T47D (cell line): ENCODE measurements at regions not wholly inside any gene's neighbourhood (a gene's known extent, or its start where the extent isn't known, plus 50 kb on each side); places are given as distances from the start of the nearest gene placed in this dataset.
"Not testable (repeated sequence)": the region's sequence is repeated elsewhere in the genome, so short reads cannot be mapped to it uniquely, and the experiment has no call there.

Experiments
- DNase-seq, 2 experiments: peaks; one replicate each; pipeline versions ENCODE4 v3.0.0 to v3.0.0-alpha.2; 2011 to 2012; ENCODE audit warnings: low read depth in 1 of 2, low spot score in 1 of 2
- JUND ChIP-seq: IDR thresholded peaks from 2 replicates; pipeline ENCODE4 v1.6.1; 2012; ENCODE audit warnings: low read depth
- in situ Hi-C: cut with HindIII; loops from 2 replicates; pipeline ENCODE4 v1.10.0; 2016; ENCODE audit warnings: low sequenced_read_pairs, low pct_unique_long_range_greater_than_20kb

DNA sequence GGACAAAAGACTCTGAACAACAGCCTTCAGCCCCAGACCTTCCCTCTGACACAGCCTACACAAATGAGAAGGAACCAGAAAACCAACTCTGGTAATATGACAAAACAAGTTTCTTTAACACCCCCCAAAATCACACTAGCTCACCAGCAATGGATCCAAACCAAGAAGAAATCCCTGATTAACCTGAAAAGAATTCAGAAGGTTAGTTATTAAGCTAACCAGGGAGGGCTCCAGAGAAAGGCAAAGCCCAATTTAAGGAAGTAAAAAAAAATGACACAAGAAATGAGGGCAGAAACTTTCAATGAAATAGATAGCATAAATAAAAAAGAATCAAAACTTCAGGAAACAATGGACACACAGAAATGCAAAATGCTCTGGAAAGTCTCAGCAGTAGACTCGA lies 224.0 kb downstream of the TRIML1 start:
- in situ Hi-C loops, result no loop called here
- DNase-seq, result no peak
- no peak for TF ChIP-seq JUND

DNA sequence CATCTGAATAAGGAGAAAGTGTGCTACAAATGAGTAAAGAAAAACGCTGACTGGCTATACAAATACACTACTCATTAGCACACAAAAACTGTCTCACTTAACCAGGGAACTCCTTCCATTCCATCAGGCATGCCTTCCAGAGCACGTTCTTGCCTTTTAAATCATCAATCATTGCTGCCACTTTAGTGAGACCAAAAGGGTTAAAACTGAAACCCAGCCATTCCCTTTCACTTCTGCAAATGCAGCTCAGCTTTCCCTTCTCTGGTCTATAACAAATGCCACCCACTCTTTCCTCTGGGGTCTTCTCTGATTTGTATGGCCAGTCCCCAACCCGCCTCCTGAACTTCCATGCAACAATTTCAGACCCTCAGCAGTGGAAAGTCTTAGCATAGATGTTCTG lies 231.5 kb downstream of the TRIML1 start:
- in situ Hi-C loops, result no loop called here
- no peak for TF ChIP-seq JUND
- no peak for DNase-seq

DNA sequence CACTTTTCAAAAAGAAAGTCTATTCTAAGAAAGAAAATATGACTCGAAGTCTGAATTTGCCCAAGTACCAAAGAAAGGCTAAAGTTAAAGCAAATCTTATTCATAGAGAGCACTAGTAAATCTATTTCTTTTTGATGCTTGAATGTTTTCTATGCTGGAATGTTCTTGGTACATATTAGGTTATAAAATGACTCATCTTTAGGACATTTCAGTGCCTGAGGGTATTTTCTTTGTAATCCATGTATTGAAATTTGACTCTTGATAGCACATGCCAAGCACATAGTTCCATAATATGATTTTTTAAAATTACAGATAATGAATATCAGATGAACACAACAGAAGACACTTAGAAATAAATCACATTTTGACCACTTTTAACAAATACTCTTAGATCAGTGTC lies 232.8 kb downstream of the TRIML1 start:
- DNase-seq, result peak in 1 of 2 experiments; percentile 31
- no peak for TF ChIP-seq JUND
- in situ Hi-C loops, result no loop called here

DNA sequence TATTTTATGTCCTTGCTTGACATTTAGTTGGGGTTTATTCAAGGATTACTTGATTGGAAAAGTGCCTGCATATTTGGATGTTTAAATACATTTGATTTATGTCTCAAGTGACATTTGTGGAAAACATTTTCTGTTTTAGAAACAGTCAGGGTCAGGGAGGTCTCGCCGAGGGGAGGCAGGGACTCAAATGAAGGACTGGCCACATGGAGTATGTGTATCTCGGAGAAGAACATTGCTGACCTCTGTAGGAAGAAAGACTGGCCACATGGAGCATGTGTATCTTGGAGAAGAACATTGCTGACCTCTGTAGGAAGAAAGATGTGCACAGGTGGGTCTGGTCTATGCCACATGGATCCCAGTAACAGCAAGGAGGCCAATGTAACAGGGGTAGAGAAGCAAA lies 233.6 kb downstream of the TRIML1 start:
- peak in 1 of 2 experiments; percentile 82 for DNase-seq
- no peak for TF ChIP-seq JUND
- in situ Hi-C loops, result no loop called here

DNA sequence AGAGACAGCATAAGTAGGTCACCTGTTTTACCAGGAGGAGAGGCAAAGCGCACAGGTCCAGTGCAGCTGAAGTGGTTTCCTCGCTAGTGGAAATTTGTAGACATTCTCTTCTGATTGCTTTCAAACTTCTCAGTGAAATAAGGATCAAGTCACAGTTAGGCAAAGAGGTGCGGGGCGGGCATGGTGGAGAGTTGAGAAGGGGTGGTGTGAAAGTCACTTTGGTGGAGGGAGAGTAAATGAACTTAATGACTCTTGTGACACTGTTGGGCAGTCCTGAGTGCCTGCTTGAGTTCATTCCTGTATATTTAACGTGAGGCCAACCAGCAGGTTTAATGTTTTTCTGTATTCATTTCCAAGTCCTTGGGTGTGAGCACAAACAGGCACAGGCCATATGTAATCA lies 235.6 kb downstream of the TRIML1 start:
- TF ChIP-seq JUND, result no peak
- DNase-seq, result no peak
- in situ Hi-C loops, result no loop called here

DNA sequence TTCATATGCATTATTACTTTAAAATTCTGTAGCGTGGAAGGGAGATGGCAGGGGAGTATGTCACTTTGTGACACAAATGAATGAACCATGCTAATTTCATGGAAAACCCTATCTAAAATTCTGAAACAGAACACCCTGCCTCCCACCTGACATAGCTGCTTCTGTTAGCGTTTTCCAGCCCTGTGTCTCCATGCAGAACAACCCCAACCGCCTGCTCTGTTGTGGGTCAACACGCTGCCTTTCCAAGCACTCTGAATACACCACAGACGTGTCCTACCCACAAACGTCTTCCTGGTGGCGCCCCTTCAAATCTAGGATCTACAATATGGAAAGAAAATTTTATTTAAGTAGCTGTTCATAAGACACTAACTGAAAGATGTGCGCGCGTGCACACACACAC lies 238.6 kb downstream of the TRIML1 start:
- no peak for TF ChIP-seq JUND
- no peak for DNase-seq
- in situ Hi-C loops, result no loop called here

DNA sequence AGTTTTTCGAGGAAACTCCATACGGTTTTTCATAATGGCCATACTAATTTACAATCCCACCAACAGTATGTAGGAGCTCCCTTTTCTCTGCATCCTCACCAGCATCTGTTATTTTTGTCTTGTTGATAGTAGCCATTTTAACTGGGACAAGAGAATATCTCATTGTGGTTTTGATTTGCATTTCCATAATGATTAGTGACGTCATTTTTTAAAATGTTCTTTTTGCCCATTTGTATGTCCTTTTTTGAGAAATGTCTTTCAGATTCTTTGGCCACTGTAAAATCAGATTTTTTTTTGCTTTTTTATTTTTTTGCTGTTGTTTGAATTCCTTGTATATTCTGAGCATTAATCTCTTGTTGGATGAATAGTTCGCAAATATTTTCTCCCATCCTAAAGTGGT lies 243.9 kb downstream of the TRIML1 start:
- no peak for TF ChIP-seq JUND
- no peak for DNase-seq
- in situ Hi-C loops, result no loop called here

DNA sequence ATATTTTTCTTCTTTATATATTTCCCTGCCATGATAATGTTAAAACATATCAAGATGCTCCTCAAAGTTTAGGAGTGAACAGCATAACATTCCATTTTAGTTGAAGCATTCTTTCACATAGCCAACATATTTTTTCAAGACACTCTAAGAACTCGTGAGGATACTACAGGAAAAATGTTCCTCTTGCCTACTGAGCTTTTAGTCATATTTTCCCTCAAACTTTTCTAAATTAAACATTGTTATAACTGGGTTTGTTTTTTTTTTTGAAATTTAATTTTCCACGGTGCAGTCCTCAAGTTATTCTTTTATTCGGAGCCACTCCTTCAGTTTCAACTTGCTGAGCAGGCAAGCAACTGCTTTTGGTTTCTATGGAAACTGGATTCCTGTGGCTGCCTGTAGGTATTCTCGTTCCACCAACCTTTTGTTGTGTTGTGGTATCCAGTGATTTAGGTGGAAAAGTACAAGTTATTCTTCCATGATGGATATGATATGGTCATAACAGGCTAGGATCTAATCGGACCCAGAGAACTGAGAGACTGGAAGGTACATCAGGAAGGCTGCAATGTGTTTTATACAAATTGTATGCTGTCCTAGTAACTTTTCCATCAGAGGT lies 248.0 kb downstream of the TRIML1 start:
- in situ Hi-C loops, result no loop called here
- TF ChIP-seq JUND, result no peak
- DNase-seq, result peak in 1 of 2 experiments; percentile 66

DNA sequence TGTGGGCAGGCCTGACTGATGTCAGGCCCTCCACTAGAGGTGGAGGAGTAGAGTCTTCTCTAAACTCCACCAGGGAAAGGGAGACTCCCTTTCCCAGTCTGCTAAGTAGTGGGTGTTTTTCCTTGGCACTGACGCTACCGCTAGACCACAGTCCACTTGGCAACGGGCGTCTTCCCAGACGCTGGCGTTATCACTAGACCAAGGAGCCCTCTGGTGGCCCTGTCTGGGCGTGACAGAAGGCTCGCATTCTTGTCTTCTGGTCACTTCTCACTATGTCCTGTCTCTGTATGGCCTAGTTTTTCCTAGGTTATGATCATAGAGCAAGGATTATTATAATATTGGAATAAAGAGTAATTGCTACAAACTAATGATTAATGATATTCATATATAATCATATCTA lies 252.1 kb downstream of the TRIML1 start:
- peak in 1 of 2 experiments; percentile 44 for DNase-seq
- in situ Hi-C loops, result not testable (repeated sequence)

DNA sequence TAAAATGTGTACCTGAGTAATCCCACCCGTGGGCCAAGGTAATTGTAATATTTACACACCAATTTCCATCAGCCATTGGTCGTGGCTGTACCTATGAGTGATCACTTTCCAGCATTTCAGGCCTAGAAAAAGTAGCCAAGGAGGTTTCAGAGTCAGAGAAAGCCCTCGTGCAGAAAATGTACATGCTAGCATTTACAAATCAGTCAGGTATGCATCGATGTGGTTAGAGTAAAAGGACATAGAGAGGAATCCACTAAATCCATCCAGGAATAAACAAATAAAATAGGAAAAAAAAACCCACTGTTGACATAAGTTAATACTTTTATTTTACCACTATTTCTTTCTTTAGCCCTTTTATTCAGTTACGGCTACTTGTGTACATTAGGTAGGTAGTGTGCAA lies 256.8 kb downstream of the TRIML1 start:
- no peak for DNase-seq
- in situ Hi-C loops, result no loop called here
- no peak for TF ChIP-seq JUND

DNA sequence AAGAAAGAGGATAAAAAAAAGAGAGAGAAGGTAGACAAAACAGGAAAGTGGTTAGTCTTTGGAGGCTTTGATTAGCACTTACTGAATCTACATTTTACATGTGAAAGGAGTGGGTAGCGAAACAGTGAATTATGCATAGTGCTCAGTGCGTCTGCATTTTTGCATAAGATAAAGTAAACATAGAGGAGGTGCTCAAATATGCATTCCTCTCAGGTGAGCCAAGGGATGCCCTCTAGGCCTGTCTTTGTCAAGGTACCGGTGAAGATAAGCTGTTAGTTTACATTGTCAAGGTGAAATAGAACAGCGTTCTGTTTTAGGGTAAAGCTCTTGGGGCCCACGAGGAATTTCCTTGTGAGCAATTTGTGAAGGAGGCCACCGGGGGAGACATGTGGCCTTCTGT lies 260.6 kb downstream of the TRIML1 start:
- in situ Hi-C loops, result no loop called here
- no peak for TF ChIP-seq JUND
- peak in 1 of 2 experiments; percentile 36 for DNase-seq

DNA sequence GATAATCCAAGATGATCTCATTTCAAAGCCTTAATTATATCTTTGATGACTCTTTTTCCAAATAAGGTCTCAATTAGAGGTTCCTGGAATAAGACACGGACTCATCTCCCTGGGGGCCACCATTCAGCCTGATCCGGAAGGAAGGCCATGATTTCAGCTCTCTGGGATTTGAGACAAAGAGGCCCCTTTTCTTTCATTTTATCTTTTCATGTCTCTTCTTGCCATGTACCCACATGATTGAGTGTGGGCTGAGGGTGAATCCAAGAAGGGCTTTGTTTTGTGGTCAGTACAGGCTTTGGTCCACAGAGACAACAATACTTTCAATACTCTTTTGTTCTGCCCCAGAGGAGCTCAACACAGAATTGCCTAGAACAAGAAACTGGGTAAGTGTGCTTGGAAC lies 261.2 kb downstream of the TRIML1 start:
- in situ Hi-C loops, result no loop called here
- no peak for TF ChIP-seq JUND

DNA sequence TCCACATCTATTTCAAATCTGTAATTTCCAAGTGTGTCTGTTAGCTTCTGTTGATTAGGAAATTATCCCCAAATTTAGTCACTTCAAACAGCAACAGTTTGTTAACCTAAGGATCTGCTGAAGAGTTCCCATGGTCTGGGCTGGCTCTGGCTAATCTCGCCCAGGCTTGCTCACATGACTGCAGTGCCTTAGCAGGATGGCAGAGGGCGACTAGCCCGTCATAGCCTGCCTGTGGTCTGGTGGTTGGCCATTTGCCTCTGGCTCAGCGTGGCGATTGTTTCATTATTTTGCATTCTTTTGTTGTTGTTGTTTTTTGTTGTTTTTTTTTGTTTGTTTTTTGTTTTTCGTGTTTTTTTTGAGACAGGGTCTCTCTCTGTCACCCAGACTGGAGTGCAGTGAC lies 264.0 kb downstream of the TRIML1 start:
- DNase-seq, result no peak
- in situ Hi-C loops, result no loop called here
- TF ChIP-seq JUND, result no peak

More for the DNA sequence above, 261.2 kb downstream of the TRIML1 start:
- DNase-seq, result no peak

DNA sequence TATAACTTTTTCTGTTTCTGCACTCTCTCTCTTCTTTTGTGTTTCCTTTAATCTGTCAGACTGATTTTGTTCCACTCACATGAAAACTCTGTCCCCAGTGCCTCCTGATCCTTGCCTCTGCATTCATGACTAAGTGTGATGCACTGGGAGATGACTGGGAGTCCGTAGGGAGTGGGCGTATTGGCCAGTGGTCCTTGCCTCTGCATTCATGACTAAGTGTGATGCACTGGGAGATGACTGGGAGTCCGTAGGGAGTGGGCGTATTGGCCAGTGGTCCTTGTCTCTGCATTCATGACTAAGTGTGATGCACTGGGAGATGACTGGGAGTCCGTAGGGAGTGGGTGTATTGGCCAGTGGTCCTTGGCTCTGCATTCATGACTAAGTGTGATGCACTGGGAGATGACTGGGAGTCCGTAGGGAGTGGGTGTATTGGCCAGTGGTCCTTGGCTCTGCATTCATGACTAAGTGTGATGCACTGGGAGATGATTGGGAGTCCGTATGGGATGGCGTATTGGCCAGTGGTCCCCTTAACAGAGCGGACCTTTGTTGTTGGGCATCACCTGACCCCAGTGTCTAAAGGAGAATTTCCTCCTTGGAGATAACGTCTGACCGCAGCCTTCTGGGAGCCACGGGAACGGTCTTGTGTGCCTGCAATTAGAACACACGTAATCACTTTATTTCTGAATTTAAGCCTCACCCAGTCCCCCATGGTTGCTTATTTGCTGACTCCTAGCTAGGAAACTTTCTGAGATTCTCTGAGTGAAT lies 266.0 kb downstream of the TRIML1 start:
- DNase-seq, in situ Hi-C loops: not testable (repeated sequence)
